SK-N-SH treated with all-trans-retinoic acid at 6 μM for 48 hours (cell line): ENCODE measurements at regions not wholly inside any gene's neighbourhood (a gene's known extent, or its start where the extent isn't known, plus 50 kb on each side); places are given as distances from the start of the nearest gene placed in this dataset.

ENCODE experiments used
- ATAC-seq: fragments of 200-7000 bp; cut with Tn5 transposase; 3 replicates; pipeline ENCODE4 v1.9.1; 2020; ENCODE audit warnings: mild to moderate bottlenecking, moderate library complexity
- ARNTL ChIP-seq: fragments of 450-650 bp; formaldehyde crosslinking; IDR thresholded peaks from 2 replicates; pipeline ENCODE4 v1.5.0; 2020; ENCODE audit warnings: low read depth, mild to moderate bottlenecking, moderate library complexity, borderline replicate concordance
- CSDC2 ChIP-seq: fragments of 250-450 bp; sonication (Bioruptor Pico); IDR thresholded peaks from 2 replicates; pipeline ENCODE4 v1.5.0; 2020; ENCODE audit warnings: mild to moderate bottlenecking, moderate library complexity
- ESRRG ChIP-seq: fragments of 250-450 bp; sonication (Bioruptor Pico); IDR thresholded peaks from 2 replicates; pipeline ENCODE4 v1.6.1; 2021; ENCODE audit warnings: mild to moderate bottlenecking
- GLIS3 ChIP-seq: fragments of 250-450 bp; sonication (Bioruptor Pico); IDR thresholded peaks from 2 replicates; pipeline ENCODE4 v1.5.0; 2020; ENCODE audit warnings: mild to moderate bottlenecking, moderate library complexity
- ISL1 ChIP-seq: fragments of 250-450 bp; sonication (Bioruptor Pico); IDR thresholded peaks from 2 replicates; pipeline ENCODE4 v2.1.2; 2022; ENCODE audit warnings: mild to moderate bottlenecking, moderate library complexity
- OSR1 ChIP-seq: fragments of 250-450 bp; sonication (Bioruptor Pico); IDR thresholded peaks from 2 replicates; pipeline ENCODE4 v1.8.0; 2022; ENCODE audit warnings: moderate library complexity, mild to moderate bottlenecking, inconsistent platforms
- PPARA ChIP-seq: fragments of 250-450 bp; sonication (Bioruptor Pico); IDR thresholded peaks from 2 replicates; pipeline ENCODE4 v1.5.0; 2020; ENCODE audit warnings: mild to moderate bottlenecking, borderline replicate concordance
- RARB ChIP-seq: fragments of 250-450 bp; sonication (Bioruptor Pico); IDR thresholded peaks from 2 replicates; pipeline ENCODE4 v1.8.0; 2021; ENCODE audit warnings: mild to moderate bottlenecking, moderate library complexity
- SNAI2 ChIP-seq: fragments of 250-450 bp; sonication (Bioruptor Pico); IDR thresholded peaks from 2 replicates; pipeline ENCODE4 v1.5.0; 2020; ENCODE audit warnings: mild to moderate bottlenecking, moderate library complexity
- TCF4 ChIP-seq: fragments of 250-450 bp; sonication (Bioruptor Pico); IDR thresholded peaks from 2 replicates; pipeline ENCODE4 v1.8.0; 2021; ENCODE audit warnings: mild to moderate bottlenecking, moderate library complexity, borderline replicate concordance
- TOX ChIP-seq: fragments of 250-450 bp; sonication (Bioruptor Pico); IDR thresholded peaks from 2 replicates; pipeline ENCODE4 v1.8.0; 2021; ENCODE audit warnings: mild to moderate bottlenecking, moderate library complexity, borderline replicate concordance
- ZC3H10 ChIP-seq: fragments of 250-450 bp; sonication (Bioruptor Pico); IDR thresholded peaks from 2 replicates; pipeline ENCODE4 v1.5.1; 2021; ENCODE audit warnings: mild to moderate bottlenecking, moderate library complexity
- ZFP3 ChIP-seq: fragments of 250-450 bp; sonication (Bioruptor Pico); IDR thresholded peaks from 2 replicates; pipeline ENCODE4 v1.5.0; 2020; ENCODE audit warnings: mild to moderate bottlenecking, moderate library complexity
- ZFP30 ChIP-seq: fragments of 450-650 bp; formaldehyde crosslinking; IDR thresholded peaks from 2 replicates; pipeline ENCODE4 v1.5.0; 2022; ENCODE audit warnings: mild to moderate bottlenecking, moderate library complexity
- ZNF565 ChIP-seq: fragments of 450-650 bp; formaldehyde crosslinking; conservative IDR thresholded peaks from 2 replicates; pipeline ENCODE4 v1.5.0; 2020; ENCODE audit warnings: low read depth, mild to moderate bottlenecking, moderate library complexity
- ZNF70 ChIP-seq: fragments of 450-650 bp; formaldehyde crosslinking; IDR thresholded peaks from 2 replicates; pipeline ENCODE4 v1.5.0; 2020; ENCODE audit warnings: mild to moderate bottlenecking, moderate library complexity
- ZNF8 ChIP-seq: fragments of 450-650 bp; formaldehyde crosslinking; IDR thresholded peaks from 2 replicates; pipeline ENCODE4 v1.5.0; 2020; ENCODE audit warnings: mild to moderate bottlenecking, moderate library complexity
- TF ChIP-seq, protein P1 (sequence below): fragments of 250-450 bp; sonication (Bioruptor Pico); IDR thresholded peaks from 2 replicates; pipeline ENCODE4 v1.8.0; 2020; ENCODE audit warnings: mild to moderate bottlenecking, moderate library complexity, borderline replicate concordance
- TF ChIP-seq, protein P2 (sequence below): fragments of 250-450 bp; sonication (Bioruptor Pico); IDR thresholded peaks from 2 replicates; pipeline ENCODE4 v1.8.0; 2021; ENCODE audit warnings: low read depth, mild to moderate bottlenecking, moderate library complexity, borderline replicate concordance
- TF ChIP-seq, protein P3 (sequence below): fragments of 250-450 bp; sonication (Bioruptor Pico); IDR thresholded peaks from 2 replicates; pipeline ENCODE4 v1.5.0; 2020; ENCODE audit warnings: mild to moderate bottlenecking, moderate library complexity
- TF ChIP-seq, protein P4 (sequence below): fragments of 250-450 bp; sonication (Bioruptor Pico); IDR thresholded peaks from 2 replicates; pipeline ENCODE4 v1.5.1; 2021; ENCODE audit warnings: mild to moderate bottlenecking, moderate library complexity

DNA sequence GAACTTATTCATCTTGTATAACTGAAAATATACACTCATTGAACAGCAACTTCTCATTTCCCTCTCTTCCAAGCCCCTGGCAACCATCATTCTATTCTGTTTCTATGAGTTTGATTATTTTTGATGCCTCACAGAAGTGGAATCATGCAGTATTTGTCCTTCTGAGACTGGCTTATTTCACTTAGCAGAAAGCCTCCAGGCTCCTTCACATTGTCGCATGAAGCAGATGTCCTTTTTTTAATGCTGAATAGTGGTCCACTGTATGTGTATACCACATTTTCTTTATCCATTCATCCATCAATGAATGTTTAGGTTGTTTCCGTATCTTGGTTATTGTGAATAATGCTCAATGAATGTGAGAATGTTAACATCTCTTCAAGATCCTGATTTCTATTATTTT is 238.2 kb upstream of the KLF14 start:
- ATAC-seq: no peak
- TF ChIP-seq ZC3H10 (no peak), ISL1 (CRISPR knock-in tag) (no peak), ARNTL (CRISPR knock-in tag) (no peak), SNAI2 (CRISPR knock-in tag) (no peak), GLIS3 (no peak)
- TF ChIP-seq, protein P1, sequence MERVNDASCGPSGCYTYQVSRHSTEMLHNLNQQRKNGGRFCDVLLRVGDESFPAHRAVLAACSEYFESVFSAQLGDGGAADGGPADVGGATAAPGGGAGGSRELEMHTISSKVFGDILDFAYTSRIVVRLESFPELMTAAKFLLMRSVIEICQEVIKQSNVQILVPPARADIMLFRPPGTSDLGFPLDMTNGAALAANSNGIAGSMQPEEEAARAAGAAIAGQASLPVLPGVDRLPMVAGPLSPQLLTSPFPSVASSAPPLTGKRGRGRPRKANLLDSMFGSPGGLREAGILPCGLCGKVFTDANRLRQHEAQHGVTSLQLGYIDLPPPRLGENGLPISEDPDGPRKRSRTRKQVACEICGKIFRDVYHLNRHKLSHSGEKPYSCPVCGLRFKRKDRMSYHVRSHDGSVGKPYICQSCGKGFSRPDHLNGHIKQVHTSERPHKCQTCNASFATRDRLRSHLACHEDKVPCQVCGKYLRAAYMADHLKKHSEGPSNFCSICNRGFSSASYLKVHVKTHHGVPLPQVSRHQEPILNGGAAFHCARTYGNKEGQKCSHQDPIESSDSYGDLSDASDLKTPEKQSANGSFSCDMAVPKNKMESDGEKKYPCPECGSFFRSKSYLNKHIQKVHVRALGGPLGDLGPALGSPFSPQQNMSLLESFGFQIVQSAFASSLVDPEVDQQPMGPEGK: no peak

DNA sequence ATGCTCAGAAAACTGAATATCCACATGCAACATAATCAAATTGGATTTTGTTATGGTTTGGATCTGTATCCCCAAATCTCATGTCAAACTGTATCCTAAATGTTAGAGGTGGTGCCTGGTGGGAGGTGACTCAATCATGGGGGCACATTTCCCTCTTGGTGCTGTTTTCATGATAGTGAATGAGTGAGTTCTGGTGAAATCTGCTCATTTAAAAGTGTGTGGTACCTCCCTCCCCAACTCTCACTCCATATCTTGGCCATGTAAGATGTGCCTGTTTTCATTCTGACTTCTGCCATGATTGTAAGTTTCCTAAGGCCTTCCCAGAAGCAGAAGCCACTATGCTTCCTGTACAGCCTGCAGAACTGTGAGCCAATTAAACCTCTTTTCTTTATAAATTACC is 239.6 kb upstream of the KLF14 start:
- TF ChIP-seq RARB (CRISPR knock-in tag): no peak
- TF ChIP-seq TCF4 (CRISPR knock-in tag): no peak
- TF ChIP-seq, protein P2, sequence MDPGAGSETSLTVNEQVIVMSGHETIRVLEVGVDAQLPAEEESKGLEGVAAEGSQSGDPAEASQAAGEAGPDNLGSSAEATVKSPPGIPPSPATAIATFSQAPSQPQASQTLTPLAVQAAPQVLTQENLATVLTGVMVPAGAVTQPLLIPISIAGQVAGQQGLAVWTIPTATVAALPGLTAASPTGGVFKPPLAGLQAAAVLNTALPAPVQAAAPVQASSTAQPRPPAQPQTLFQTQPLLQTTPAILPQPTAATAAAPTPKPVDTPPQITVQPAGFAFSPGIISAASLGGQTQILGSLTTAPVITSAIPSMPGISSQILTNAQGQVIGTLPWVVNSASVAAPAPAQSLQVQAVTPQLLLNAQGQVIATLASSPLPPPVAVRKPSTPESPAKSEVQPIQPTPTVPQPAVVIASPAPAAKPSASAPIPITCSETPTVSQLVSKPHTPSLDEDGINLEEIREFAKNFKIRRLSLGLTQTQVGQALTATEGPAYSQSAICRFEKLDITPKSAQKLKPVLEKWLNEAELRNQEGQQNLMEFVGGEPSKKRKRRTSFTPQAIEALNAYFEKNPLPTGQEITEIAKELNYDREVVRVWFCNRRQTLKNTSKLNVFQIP (CRISPR knock-in tag): no peak
- no peak for TF ChIP-seq SNAI2 (CRISPR knock-in tag)
- no peak for TF ChIP-seq ARNTL (CRISPR knock-in tag)
- no peak for TF ChIP-seq OSR1 (CRISPR knock-in tag)
- TF ChIP-seq ZNF8 (CRISPR knock-in tag): no peak
- TF ChIP-seq ZNF565 (CRISPR knock-in tag): no peak
- TF ChIP-seq ZFP30 (CRISPR knock-in tag): no peak
- ATAC-seq: no peak

DNA sequence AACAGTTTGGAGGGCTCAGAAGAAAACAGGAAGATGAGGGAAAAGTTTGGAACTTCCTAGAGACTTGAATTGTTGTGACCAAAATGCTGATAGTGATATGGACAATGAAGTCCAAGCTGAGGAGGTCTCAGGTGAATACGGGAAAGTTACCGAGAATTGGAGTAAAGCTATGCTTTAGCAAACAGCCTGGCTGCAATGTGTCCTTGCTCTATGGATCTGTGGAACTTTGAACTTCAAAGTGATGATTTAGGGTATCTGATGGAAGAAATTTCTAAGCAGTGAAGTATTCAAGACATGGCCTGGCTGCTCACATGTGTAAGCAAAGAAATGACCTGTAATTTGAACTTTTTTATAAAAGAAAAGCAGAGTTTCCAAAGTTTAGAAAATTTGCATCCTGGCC is 240.2 kb upstream of the KLF14 start:
- no peak for ATAC-seq
- TF ChIP-seq ESRRG (CRISPR knock-in tag) (no peak), TOX (no peak), TCF4 (CRISPR knock-in tag) (no peak), ZFP30 (CRISPR knock-in tag) (no peak), GLIS3 (no peak), ZC3H10 (no peak), ZFP3 (CRISPR knock-in tag) (no peak), ARNTL (CRISPR knock-in tag) (no peak), CSDC2 (CRISPR knock-in tag) (no peak)
- TF ChIP-seq, protein P3, sequence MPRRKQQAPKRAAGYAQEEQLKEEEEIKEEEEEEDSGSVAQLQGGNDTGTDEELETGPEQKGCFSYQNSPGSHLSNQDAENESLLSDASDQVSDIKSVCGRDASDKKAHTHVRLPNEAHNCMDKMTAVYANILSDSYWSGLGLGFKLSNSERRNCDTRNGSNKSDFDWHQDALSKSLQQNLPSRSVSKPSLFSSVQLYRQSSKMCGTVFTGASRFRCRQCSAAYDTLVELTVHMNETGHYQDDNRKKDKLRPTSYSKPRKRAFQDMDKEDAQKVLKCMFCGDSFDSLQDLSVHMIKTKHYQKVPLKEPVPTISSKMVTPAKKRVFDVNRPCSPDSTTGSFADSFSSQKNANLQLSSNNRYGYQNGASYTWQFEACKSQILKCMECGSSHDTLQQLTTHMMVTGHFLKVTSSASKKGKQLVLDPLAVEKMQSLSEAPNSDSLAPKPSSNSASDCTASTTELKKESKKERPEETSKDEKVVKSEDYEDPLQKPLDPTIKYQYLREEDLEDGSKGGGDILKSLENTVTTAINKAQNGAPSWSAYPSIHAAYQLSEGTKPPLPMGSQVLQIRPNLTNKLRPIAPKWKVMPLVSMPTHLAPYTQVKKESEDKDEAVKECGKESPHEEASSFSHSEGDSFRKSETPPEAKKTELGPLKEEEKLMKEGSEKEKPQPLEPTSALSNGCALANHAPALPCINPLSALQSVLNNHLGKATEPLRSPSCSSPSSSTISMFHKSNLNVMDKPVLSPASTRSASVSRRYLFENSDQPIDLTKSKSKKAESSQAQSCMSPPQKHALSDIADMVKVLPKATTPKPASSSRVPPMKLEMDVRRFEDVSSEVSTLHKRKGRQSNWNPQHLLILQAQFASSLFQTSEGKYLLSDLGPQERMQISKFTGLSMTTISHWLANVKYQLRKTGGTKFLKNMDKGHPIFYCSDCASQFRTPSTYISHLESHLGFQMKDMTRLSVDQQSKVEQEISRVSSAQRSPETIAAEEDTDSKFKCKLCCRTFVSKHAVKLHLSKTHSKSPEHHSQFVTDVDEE (CRISPR knock-in tag): no peak
- TF ChIP-seq, protein P4, sequence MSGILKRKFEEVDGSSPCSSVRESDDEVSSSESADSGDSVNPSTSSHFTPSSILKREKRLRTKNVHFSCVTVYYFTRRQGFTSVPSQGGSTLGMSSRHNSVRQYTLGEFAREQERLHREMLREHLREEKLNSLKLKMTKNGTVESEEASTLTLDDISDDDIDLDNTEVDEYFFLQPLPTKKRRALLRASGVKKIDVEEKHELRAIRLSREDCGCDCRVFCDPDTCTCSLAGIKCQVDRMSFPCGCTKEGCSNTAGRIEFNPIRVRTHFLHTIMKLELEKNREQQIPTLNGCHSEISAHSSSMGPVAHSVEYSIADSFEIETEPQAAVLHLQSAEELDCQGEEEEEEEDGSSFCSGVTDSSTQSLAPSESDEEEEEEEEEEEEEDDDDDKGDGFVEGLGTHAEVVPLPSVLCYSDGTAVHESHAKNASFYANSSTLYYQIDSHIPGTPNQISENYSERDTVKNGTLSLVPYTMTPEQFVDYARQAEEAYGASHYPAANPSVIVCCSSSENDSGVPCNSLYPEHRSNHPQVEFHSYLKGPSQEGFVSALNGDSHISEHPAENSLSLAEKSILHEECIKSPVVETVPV (CRISPR knock-in tag): no peak

DNA sequence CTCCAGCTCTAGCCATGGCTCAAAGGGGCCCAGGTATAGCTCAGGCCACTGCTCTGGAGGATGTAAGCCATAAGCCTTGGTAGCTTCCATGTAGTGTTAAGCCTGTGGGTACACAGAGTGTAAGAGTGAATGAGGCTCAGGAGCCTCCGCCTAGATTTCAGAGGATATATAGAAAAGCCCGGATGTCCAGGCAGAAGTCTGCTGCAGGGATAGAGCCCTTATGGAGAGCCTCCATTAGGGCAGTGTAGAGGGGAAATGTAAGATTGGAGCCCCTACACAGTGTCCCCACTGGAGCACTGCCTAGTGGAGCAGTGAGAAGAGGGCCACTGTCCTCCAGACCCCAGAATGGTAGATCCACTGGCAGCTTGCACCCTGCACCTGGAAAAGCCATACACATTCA is 240.8 kb upstream of the KLF14 start:
- ATAC-seq: no peak
- TF ChIP-seq, protein P2 (CRISPR knock-in tag): no peak
- no peak for TF ChIP-seq OSR1 (CRISPR knock-in tag)
- no peak for TF ChIP-seq GLIS3
- TF ChIP-seq ZFP3 (CRISPR knock-in tag): no peak
- no peak for TF ChIP-seq SNAI2 (CRISPR knock-in tag)
- no peak for TF ChIP-seq ISL1 (CRISPR knock-in tag)
- TF ChIP-seq, protein P3 (CRISPR knock-in tag): no peak
- no peak for TF ChIP-seq PPARA (CRISPR knock-in tag)
- no peak for TF ChIP-seq ZNF565 (CRISPR knock-in tag)
- TF ChIP-seq ZNF70 (CRISPR knock-in tag): no peak
